ENCODE measurements at regions not wholly inside any gene's neighbourhood (a gene's known extent, or its start where the extent isn't known, plus 50 kb on each side); places are given as distances from the start of the nearest gene placed in this dataset.

- TF ChIP-seq, protein P1, sequence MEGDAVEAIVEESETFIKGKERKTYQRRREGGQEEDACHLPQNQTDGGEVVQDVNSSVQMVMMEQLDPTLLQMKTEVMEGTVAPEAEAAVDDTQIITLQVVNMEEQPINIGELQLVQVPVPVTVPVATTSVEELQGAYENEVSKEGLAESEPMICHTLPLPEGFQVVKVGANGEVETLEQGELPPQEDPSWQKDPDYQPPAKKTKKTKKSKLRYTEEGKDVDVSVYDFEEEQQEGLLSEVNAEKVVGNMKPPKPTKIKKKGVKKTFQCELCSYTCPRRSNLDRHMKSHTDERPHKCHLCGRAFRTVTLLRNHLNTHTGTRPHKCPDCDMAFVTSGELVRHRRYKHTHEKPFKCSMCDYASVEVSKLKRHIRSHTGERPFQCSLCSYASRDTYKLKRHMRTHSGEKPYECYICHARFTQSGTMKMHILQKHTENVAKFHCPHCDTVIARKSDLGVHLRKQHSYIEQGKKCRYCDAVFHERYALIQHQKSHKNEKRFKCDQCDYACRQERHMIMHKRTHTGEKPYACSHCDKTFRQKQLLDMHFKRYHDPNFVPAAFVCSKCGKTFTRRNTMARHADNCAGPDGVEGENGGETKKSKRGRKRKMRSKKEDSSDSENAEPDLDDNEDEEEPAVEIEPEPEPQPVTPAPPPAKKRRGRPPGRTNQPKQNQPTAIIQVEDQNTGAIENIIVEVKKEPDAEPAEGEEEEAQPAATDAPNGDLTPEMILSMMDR (IDR thresholded peaks at IDR 0.05), result no peak
- TF ChIP-seq ZFX (IDR thresholded peaks at IDR 0.05; ENCODE audit: borderline replicate concordance), result no peak
Observed at GRCh38 chr15:95293456-95294031, 1037.0 kb upstream of the NR2F2 start.

All from 22Rv1 (cell line).